Loucy (cell line): ENCODE measurements at regions not wholly inside any gene's neighbourhood (a gene's known extent, or its start where the extent isn't known, plus 50 kb on each side); places are given as distances from the start of the nearest gene placed in this dataset.

ENCODE experiments used
- CTCF ChIP-seq: fragments of 200-600 bp; sonication (generic); conservative IDR thresholded peaks from 2 replicates; pipeline ENCODE4 v1.5.1; 2014; ENCODE audit warnings: mild to moderate bottlenecking, antibody characterized with exemption, low read length
- EZH2phosphoT487 ChIP-seq: fragments of 200-600 bp; IDR thresholded peaks from 2 replicates; pipeline ENCODE4 v1.6.1; 2018; ENCODE audit warnings: antibody characterized with exemption, mild to moderate bottlenecking, moderate library complexity, borderline replicate concordance

GRCh38 chr17:77468897-77469296 lies 328.1 kb downstream of the SEC14L1 start:
- TF ChIP-seq EZH2phosphoT487 (no peak), CTCF (no peak)
